Left lung (tissue), 4 donors: ENCODE measurements at regions not wholly inside any gene's neighbourhood (a gene's known extent, or its start where the extent isn't known, plus 50 kb on each side); places are given as distances from the start of the nearest gene placed in this dataset.

Source experiments
- ATAC-seq: fragments of 200-7000 bp; cut with Tn5 transposase; one replicate; pipeline ENCODE4 v1.9.1; 2020; ENCODE audit warnings: moderate library complexity
- DNase-seq, 4 donors: peaks; one replicate each; pipeline ENCODE4 v3.0.0-alpha.2; 2013 to 2020
- H3K27ac ChIP-seq, 2 donors: fragments of 200-600 bp; sonication (generic) in 1 of 2; one replicate each; pipeline versions ENCODE4 v1.5.0 to v1.8.0; 2020 to 2021
- H3K27me3 ChIP-seq, 2 donors: fragments of 200-600 bp; sonication (generic) in 1 of 2; one replicate each; pipeline versions ENCODE4 v1.5.0 to v1.8.0; 2020 to 2021
- H3K36me3 ChIP-seq, 2 donors: fragments of 200-600 bp; sonication (generic) in 1 of 2; one replicate each; pipeline versions ENCODE4 v1.5.0 to v1.8.0; 2020 to 2021
- H3K4me1 ChIP-seq, 2 donors: fragments of 200-600 bp; one replicate each; pipeline ENCODE4 v1.8.0; 2021
- H3K4me3 ChIP-seq, 2 donors: fragments of 200-600 bp; sonication (generic) in 1 of 2; one replicate each; pipeline versions ENCODE4 v1.5.0 to v1.8.0; 2020 to 2021; ENCODE audit warnings: mild to moderate bottlenecking in 1 of 2
- H3K9me3 ChIP-seq, 2 donors: fragments of 200-600 bp; sonication (generic) in 1 of 2; one replicate each; pipeline versions ENCODE4 v1.5.0 to v1.8.0; 2020 to 2021
- intact Hi-C, 2 donors: fragments of 100-400 bp; cut with DNase I; formaldehyde crosslinking; loops; one replicate each; pipeline versions ENCODE4 v1.11.2 to v1.14.2; 2022
- TF ChIP-seq, protein P1 (sequence below), 2 donors: fragments of 200-600 bp; sonication (generic) in 1 of 2; IDR thresholded peaks; one replicate each; pipeline versions ENCODE4 v1.5.0 to v1.8.0; 2021; ENCODE audit warnings: antibody characterized with exemption in 2 of 2
- donor health status: DM: no; HTN: yes; CAD: no.
- donor health status: DM: no; HTN: no; CAD: no.

- Histone ChIP-seq H3K4me1 (no peaks in the 10 kb centered on the region), H3K9me3 (peaks cover 0 to 17% of the 10 kb centered on the region in 2 donors), H3K36me3 (no peaks in the 10 kb centered on the region), H3K27me3 (no peaks in the 10 kb centered on the region), H3K27ac (no peak overlapping the region), H3K4me3 (no peak overlapping the region)
- intact Hi-C loops: no loop called here
- ATAC-seq (no peak), DNase-seq (no peak)
- TF ChIP-seq, protein P1, sequence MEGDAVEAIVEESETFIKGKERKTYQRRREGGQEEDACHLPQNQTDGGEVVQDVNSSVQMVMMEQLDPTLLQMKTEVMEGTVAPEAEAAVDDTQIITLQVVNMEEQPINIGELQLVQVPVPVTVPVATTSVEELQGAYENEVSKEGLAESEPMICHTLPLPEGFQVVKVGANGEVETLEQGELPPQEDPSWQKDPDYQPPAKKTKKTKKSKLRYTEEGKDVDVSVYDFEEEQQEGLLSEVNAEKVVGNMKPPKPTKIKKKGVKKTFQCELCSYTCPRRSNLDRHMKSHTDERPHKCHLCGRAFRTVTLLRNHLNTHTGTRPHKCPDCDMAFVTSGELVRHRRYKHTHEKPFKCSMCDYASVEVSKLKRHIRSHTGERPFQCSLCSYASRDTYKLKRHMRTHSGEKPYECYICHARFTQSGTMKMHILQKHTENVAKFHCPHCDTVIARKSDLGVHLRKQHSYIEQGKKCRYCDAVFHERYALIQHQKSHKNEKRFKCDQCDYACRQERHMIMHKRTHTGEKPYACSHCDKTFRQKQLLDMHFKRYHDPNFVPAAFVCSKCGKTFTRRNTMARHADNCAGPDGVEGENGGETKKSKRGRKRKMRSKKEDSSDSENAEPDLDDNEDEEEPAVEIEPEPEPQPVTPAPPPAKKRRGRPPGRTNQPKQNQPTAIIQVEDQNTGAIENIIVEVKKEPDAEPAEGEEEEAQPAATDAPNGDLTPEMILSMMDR (IDR thresholded peaks at IDR 0.05): no peak
These were observed 680.1 kb downstream of the GALC start for GRCh38 chr14:87312894-87313205.

DNA sequence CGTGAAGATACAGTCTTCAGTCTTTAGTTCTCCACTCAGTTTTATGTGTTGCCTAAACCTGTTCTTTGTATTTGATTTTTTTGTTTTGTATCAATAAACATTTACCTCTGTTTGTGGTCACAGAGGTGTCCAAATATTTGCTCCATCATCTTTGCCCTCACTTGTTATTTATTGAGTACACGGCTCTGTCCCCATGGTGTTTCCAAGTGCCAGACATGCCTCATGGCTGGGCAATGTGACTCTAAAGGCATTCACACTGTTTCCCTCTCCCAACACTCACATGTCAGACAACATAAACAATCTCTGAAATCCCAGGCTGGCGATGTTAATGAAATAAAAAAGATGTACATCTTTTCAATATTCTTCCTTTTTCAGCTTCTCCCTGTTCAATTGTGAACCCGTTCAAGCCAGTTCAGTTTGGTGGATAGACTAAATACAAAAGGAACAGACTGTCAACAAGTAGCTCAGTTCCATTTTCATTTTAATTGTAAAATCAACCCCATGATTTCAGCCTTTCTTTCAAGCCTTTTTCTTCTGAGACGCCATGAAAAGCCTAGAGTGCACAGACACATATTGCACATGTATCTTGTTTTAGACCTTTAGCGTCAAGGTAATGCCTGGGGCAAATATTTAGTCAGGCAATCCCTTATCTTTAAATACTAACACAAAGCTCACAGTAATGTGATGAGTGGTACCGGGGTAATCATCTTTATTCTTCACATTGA lies 680.7 kb downstream of the GALC start:
- no peaks in the 10 kb centered on the region for H3K4me1 ChIP-seq

GRCh38 chr14:87309557-87309956 lies 683.4 kb downstream of the GALC start:
- no peaks in the 10 kb centered on the region for H3K4me1 ChIP-seq
- DNase-seq: no peak
- H3K36me3 ChIP-seq: no peaks in the 10 kb centered on the region
- H3K9me3 ChIP-seq: peaks cover 0 to 6% of the 10 kb centered on the region in 2 donors
- intact Hi-C loops: no loop called here
- no peak overlapping the region for H3K27ac ChIP-seq
- TF ChIP-seq, protein P1 (IDR thresholded peaks at IDR 0.05): no peak
- no peak for ATAC-seq
- no peak overlapping the region for H3K4me3 ChIP-seq
- no peaks in the 10 kb centered on the region for H3K27me3 ChIP-seq

More for the DNA sequence above, 680.7 kb downstream of the GALC start:
- TF ChIP-seq, protein P1 (IDR thresholded peaks at IDR 0.05): no peak
- no peaks in the 10 kb centered on the region for H3K27me3 ChIP-seq
- intact Hi-C loops: no loop called here
- DNase-seq: no peak
- H3K27ac ChIP-seq: no peak overlapping the region
- peaks cover 0 to 15% of the 10 kb centered on the region in 2 donors for H3K9me3 ChIP-seq
- no peaks in the 10 kb centered on the region for H3K36me3 ChIP-seq
- no peak for ATAC-seq
- H3K4me3 ChIP-seq: no peak overlapping the region

DNA sequence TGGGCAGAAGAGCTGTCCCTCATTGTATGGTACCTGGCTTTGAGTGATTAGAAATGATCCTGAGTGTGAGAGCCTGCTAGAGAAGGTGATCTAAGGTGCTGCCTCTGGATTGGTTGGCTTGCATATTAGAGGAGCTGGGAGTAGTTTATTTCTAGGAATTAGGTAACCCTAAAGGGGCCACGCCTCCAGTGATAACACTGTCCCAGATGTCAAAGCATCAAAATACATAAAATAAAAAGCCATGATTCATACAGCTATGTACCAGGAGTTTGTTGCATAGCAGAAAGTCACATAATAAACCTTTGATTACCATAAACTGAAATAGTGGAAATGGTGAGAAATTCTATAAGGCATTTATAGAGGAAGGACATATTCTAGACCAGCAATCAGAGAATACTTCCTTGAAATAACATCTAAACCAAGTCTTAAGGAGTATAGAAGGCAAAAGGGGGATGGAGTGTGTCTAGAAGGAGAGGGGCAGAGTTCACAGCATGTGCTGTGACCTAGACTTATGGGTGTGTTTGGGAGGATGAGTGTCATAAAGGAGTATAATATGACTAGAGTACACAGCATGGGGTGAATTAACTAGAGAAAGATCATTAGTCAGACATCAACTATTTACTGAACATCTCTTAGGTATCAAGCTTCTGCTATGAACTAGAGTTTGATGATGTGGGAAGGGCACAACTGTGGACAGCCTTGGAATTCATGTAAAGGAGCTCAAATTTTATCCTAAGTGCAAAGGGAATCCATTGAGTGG lies 686.4 kb downstream of the GALC start:
- intact Hi-C loops: no loop called here
- ATAC-seq: no peak

DNA sequence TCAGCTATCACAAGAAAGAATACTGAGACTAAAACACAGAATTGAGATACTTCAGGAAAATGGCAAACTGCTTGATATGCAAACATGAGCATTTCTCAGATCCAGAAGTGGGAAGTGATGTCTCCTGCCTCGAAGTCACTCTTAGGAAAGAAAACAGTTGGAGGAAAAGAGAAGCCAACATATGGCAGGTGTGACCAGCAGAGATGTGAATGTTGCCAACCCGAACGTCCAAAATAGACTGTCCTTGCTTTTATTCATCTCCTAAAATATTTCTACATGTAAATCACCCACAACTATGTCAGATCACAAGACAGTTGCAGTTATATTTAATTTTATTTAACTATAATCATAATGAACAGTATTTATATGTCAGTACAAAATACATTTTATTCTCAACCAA lies 687.6 kb downstream of the GALC start:
- intact Hi-C loops: no loop called here
- Histone ChIP-seq H3K36me3 (no peaks in the 10 kb centered on the region), H3K27me3 (no peaks in the 10 kb centered on the region), H3K9me3 (peaks cover 0 to 7% of the 10 kb centered on the region in 2 donors), H3K4me1 (no peaks in the 10 kb centered on the region), H3K4me3 (no peak overlapping the region), H3K27ac (no peak overlapping the region)
- ATAC-seq (no peak), DNase-seq (no peak)
- TF ChIP-seq, protein P1 (IDR thresholded peaks at IDR 0.05): no peak

More for the DNA sequence above, 686.4 kb downstream of the GALC start:
- DNase-seq: no peak
- TF ChIP-seq, protein P1 (IDR thresholded peaks at IDR 0.05): no peak
- no peaks in the 10 kb centered on the region for H3K36me3 ChIP-seq
- H3K27me3 ChIP-seq: no peaks in the 10 kb centered on the region
- no peak overlapping the region for H3K4me3 ChIP-seq
- no peak overlapping the region for H3K27ac ChIP-seq
- H3K9me3 ChIP-seq: peaks cover 0 to 2% of the 10 kb centered on the region in 2 donors
- no peaks in the 10 kb centered on the region for H3K4me1 ChIP-seq
